LNCAP (cell line): ENCODE measurements at regions not wholly inside any gene's neighbourhood (a gene's known extent, or its start where the extent isn't known, plus 50 kb on each side); places are given as distances from the start of the nearest gene placed in this dataset.
A peak's percentile ranks its signal among the peaks of the same experiment; 100 is the strongest.

ENCODE experiments used
- CTCF ChIP-seq: fragments of 450-650 bp; IDR thresholded peaks from 2 replicates; pipeline ENCODE4 v1.5.1; 2017; ENCODE audit warnings: mild to moderate bottlenecking

DNA sequence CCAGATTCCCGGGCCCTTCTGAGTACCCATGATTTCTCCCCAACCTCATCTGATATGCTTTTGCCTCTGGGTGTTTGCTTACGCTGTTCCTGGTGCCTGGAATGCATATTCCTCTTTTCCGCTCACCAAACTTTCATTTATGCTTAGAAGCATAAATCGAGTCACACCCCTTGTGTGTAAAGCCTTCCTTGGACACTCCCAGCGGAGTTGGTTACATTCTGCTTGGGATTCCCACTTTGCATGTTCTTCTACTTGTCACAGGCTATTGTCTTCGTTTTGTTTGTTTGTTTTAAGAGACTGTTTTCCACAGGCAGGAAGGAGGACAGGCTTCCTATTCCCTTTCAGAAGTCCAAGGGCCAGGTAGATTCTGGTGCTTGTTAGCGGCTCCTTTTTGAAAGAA lies 76.5 kb downstream of the SEC61B start:
- no peak for TF ChIP-seq CTCF

- peak; percentile 47; the same call in 1 of the 2 replicates for TF ChIP-seq CTCF
These were observed 77.4 kb downstream of the SEC61B start for GRCh38 chr9:99299211-99300102.

DNA sequence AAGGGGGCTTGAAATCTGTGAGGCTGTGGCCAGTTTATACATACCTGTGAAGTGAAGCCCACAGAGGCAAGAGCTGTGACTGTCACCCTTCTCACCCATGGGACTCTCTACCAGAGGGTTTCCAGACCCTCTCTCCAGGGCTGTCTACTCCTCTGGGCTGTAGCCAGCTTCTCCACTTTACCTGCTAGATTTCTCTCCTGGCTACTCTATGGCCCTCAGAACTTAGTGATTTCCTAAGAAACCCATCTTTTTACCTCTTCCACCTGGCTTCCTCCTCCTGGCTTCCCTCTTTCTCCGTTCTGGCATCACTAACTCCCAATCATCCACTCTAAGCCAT lies 78.0 kb downstream of the SEC61B start:
- no peak for TF ChIP-seq CTCF

DNA sequence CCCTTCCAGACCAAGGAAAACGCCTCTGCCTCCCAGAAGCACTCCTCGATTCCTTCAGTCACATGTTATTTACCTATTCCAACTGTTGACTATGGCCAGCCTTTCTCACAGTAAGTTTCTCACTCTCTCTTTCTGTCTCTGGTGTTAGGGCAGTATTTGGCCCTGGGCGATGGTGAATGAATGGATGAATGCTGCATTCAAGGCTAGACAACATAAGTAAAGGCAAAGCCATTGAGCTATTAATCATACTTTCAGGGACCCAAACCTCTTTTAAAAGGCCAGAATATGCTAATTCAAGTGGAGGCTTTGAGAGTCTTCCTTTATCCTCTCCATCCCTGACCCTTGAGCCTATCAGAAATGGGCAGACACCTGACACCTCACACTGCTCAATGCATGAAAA lies 78.5 kb downstream of the SEC61B start:
- no peak for TF ChIP-seq CTCF

GRCh38 chr9:99303177-99303576 lies 81.1 kb downstream of the SEC61B start:
- TF ChIP-seq CTCF = no peak

DNA sequence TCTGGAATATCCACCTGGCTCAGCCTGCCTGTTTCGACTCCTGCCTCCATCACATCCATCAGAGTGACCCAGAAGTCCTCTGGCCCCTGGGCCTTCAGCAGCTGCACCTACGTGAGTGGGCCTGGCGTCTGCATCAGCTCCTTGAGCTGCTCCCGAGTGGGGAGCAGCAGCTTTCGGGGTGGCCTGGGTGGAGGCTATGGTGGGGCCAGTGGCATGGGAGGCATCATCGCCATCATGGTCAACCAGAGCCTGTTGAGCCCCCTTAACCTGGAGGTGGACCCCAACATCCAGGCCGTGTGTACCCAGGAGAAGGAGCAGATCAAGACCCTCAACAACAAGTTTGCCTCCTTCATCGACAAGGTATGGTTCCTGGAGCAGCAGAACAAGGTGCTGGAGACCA lies 83.0 kb downstream of the SEC61B start:
- no peak for TF ChIP-seq CTCF

- TF ChIP-seq CTCF = no peak
These were observed 84.0 kb downstream of the SEC61B start for GRCh38 chr9:99305820-99306811.
